Neural cell (in vitro differentiated cells): ENCODE measurements at regions not wholly inside any gene's neighbourhood (a gene's known extent, or its start where the extent isn't known, plus 50 kb on each side); places are given as distances from the start of the nearest gene placed in this dataset.

Experiments
- EP300 ChIP-seq: fragments of 450-650 bp; conservative IDR thresholded peaks from 2 replicates; pipeline ENCODE4 v1.6.1; 2014; ENCODE audit warnings: antibody characterized with exemption, mild to moderate bottlenecking, moderate library complexity; ENCODE audit not compliant: poor library complexity, severe bottlenecking
- EZH2 ChIP-seq: fragments of 200-600, 300-800 bp; shearing (Covaris generic), sonication (generic); IDR thresholded peaks from 2 replicates; pipeline ENCODE4 v1.6.1; 2014; ENCODE audit warnings: antibody characterized with exemption, low read length, borderline replicate concordance, mild to moderate bottlenecking; ENCODE audit not compliant: insufficient read depth, poor library complexity, severe bottlenecking
- POLR2AphosphoS5 ChIP-seq: IDR thresholded peaks from 2 replicates; pipeline ENCODE4 v1.6.1; 2012
- RAD21 ChIP-seq: fragments of 450-650 bp; conservative IDR thresholded peaks from 2 replicates; pipeline ENCODE4 v1.6.1; 2014; ENCODE audit warnings: antibody characterized with exemption, mild to moderate bottlenecking, moderate library complexity
- TF ChIP-seq, protein P1 (sequence below): fragments of 450-650 bp; IDR thresholded peaks from 2 replicates; pipeline ENCODE4 v1.5.1; 2014; ENCODE audit warnings: antibody characterized with exemption, mild to moderate bottlenecking, moderate library complexity; ENCODE audit not compliant: poor library complexity, severe bottlenecking

DNA sequence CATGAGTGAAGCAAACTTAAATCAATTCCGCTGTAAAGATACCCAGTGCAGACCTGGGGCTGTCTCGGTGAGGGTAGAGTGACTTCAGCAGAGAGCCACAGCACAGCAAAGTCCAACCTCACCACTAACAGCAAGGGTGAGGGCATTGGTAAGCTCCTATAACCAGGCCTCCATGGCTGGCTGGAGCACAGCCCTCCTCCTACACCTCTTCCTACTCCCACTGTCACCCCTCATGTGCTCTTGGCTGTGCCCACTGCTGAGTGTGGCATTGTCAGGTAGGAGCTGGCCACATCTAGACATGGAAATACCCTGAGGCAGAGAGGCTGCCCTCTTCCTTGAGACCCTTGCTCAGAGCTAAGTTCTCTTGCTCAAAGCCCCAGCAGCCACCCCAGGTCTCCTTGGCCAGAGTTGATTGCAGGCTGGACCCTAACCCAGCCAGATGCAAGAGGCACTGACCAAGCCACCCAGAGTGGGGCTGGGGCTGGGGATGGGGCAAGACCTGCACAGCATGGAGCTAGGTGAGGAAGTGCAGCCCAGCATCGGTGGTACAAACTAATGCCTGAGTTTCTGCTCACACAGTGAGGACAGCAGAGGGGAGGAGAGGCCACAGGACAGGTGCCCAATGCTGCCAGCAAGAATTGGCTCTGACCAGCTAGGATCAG is 77.6 kb upstream of the RAB6C start:
- TF ChIP-seq, protein P1, sequence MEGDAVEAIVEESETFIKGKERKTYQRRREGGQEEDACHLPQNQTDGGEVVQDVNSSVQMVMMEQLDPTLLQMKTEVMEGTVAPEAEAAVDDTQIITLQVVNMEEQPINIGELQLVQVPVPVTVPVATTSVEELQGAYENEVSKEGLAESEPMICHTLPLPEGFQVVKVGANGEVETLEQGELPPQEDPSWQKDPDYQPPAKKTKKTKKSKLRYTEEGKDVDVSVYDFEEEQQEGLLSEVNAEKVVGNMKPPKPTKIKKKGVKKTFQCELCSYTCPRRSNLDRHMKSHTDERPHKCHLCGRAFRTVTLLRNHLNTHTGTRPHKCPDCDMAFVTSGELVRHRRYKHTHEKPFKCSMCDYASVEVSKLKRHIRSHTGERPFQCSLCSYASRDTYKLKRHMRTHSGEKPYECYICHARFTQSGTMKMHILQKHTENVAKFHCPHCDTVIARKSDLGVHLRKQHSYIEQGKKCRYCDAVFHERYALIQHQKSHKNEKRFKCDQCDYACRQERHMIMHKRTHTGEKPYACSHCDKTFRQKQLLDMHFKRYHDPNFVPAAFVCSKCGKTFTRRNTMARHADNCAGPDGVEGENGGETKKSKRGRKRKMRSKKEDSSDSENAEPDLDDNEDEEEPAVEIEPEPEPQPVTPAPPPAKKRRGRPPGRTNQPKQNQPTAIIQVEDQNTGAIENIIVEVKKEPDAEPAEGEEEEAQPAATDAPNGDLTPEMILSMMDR, result no peak
- no peak for TF ChIP-seq POLR2AphosphoS5
- TF ChIP-seq EZH2, result no peak
- TF ChIP-seq EP300, result no peak
- TF ChIP-seq RAD21, result no peak
